MM.1S (cell line): ENCODE measurements at regions not wholly inside any gene's neighbourhood (a gene's known extent, or its start where the extent isn't known, plus 50 kb on each side); places are given as distances from the start of the nearest gene placed in this dataset.

Source experiments
- DNase-seq: peaks from one replicate; pipeline ENCODE4 v3.0.0-alpha.2; 2015
- H2AFZ ChIP-seq: fragments of 300-600 bp; sonication (generic); 2 replicates; pipeline ENCODE4 v1.6.0; 2016; ENCODE audit warnings: antibody characterized with exemption, low read length
- H3F3A ChIP-seq: fragments of 300-600 bp; sonication (generic); 2 replicates; pipeline ENCODE4 v1.6.1; 2016; ENCODE audit warnings: mild to moderate bottlenecking, antibody characterized with exemption, low read length, moderate library complexity, mixed read lengths; ENCODE audit not compliant: insufficient read depth
- H3K27ac ChIP-seq: fragments of 300-600 bp; sonication (generic); 2 replicates; pipeline ENCODE4 v1.5.1; 2016; ENCODE audit warnings: mild to moderate bottlenecking, low read length
- H3K27me3 ChIP-seq: fragments of 300-600 bp; sonication (generic); replicated peaks from 2 replicates; pipeline ENCODE4 v1.6.0; 2016; ENCODE audit warnings: low read length; ENCODE audit not compliant: insufficient read depth
- H3K36me3 ChIP-seq: fragments of 300-600 bp; sonication (generic); replicated peaks from 2 replicates; pipeline ENCODE4 v1.6.1; 2016; ENCODE audit warnings: mild to moderate bottlenecking, low read length, mixed read lengths; ENCODE audit not compliant: insufficient read depth
- H3K4me1 ChIP-seq: fragments of 300-600 bp; sonication (generic); 2 replicates; pipeline ENCODE4 v1.6.1; 2016; ENCODE audit warnings: low read length, mixed read lengths
- H3K4me2 ChIP-seq: fragments of 300-600 bp; sonication (generic); 2 replicates; pipeline ENCODE4 v1.6.0; 2016; ENCODE audit warnings: low read depth, low read length
- H3K4me3 ChIP-seq: fragments of 300-600 bp; sonication (generic); 2 replicates; pipeline ENCODE4 v1.5.1; 2016; ENCODE audit warnings: low read length, mixed read lengths
- H3K79me2 ChIP-seq: fragments of 300-600 bp; sonication (generic); 2 replicates; pipeline ENCODE4 v1.6.1; 2016; ENCODE audit warnings: mixed run types, low read length, mixed read lengths
- H3K9ac ChIP-seq: fragments of 300-600 bp; sonication (generic); 2 replicates; pipeline ENCODE4 v1.6.1; 2016; ENCODE audit warnings: low read length, mixed read lengths
- H3K9me2 ChIP-seq: fragments of 300-600 bp; sonication (generic); replicated peaks from 2 replicates; pipeline ENCODE4 v1.6.1; 2016; ENCODE audit warnings: mild to moderate bottlenecking, low read length, mixed read lengths; ENCODE audit not compliant: insufficient read depth
- H3K9me3 ChIP-seq: fragments of 300-600 bp; sonication (generic); replicated peaks from 2 replicates; pipeline ENCODE4 v1.6.1; 2016; ENCODE audit warnings: mild to moderate bottlenecking, low read length, mixed read lengths; ENCODE audit not compliant: insufficient read depth
- H4K20me1 ChIP-seq: fragments of 300-600 bp; sonication (generic); 2 replicates; pipeline ENCODE4 v1.6.1; 2016; ENCODE audit warnings: mild to moderate bottlenecking, low read length, moderate library complexity, mixed read lengths; ENCODE audit not compliant: insufficient read depth
- EZH2 ChIP-seq: fragments of 300-600 bp; sonication (generic); optimal IDR thresholded peaks from 2 replicates; pipeline ENCODE3; 2017; ENCODE audit warnings: low read depth, mild to moderate bottlenecking, antibody characterized with exemption, low read length, mixed read lengths
- EZH2phosphoT487 ChIP-seq: fragments of 300-600 bp; sonication (generic); IDR thresholded peaks from 2 replicates; pipeline ENCODE4 v1.6.1; 2018; ENCODE audit warnings: antibody characterized with exemption, low read length
- TF ChIP-seq, protein P1 (sequence below): fragments of 300-600 bp; sonication (generic); IDR thresholded peaks from 2 replicates; pipeline ENCODE4 v1.5.1; 2016; ENCODE audit warnings: antibody characterized with exemption, low read length, mixed read lengths

DNA sequence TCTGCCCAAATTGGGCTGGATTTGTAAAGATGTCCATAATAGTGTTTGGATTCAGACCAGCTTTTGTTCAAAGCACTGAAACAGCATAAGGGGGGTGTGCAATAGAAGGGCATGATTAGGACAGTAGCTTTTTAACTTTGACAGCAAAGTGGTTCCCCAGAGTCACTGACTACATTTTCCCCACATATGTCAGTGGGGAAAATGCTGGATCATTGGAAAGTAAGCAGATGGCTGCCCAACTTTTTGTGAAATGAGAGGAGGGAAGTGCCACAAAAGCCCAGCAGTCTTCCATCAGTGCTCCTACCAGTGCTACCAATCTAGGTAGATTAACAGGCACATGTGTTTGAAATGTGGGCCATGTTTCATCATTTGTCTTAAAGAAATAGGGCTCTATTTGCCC, 162.8 kb downstream of the FZD1 start:
- H3F3A ChIP-seq: no peaks in the 10 kb centered on the region
- no peak overlapping the region for H3K9ac ChIP-seq
- H3K4me1 ChIP-seq: no peaks in the 10 kb centered on the region
- no peak overlapping the region for H3K4me3 ChIP-seq
- no peaks in the 10 kb centered on the region for H3K9me2 ChIP-seq
- no peak for DNase-seq
- no peak overlapping the region for H3K27ac ChIP-seq
- no peak overlapping the region for H2AFZ ChIP-seq
- H4K20me1 ChIP-seq: no peaks in the 10 kb centered on the region
- no peak overlapping the region for H3K4me2 ChIP-seq
- H3K27me3 ChIP-seq: no peaks in the 10 kb centered on the region
- no peaks in the 10 kb centered on the region for H3K36me3 ChIP-seq
- no peaks in the 10 kb centered on the region for H3K9me3 ChIP-seq
- no peaks in the 10 kb centered on the region for H3K79me2 ChIP-seq
- TF ChIP-seq EZH2phosphoT487 (no peak), EZH2 (no peak)
- TF ChIP-seq, protein P1, sequence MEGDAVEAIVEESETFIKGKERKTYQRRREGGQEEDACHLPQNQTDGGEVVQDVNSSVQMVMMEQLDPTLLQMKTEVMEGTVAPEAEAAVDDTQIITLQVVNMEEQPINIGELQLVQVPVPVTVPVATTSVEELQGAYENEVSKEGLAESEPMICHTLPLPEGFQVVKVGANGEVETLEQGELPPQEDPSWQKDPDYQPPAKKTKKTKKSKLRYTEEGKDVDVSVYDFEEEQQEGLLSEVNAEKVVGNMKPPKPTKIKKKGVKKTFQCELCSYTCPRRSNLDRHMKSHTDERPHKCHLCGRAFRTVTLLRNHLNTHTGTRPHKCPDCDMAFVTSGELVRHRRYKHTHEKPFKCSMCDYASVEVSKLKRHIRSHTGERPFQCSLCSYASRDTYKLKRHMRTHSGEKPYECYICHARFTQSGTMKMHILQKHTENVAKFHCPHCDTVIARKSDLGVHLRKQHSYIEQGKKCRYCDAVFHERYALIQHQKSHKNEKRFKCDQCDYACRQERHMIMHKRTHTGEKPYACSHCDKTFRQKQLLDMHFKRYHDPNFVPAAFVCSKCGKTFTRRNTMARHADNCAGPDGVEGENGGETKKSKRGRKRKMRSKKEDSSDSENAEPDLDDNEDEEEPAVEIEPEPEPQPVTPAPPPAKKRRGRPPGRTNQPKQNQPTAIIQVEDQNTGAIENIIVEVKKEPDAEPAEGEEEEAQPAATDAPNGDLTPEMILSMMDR: no peak

DNA sequence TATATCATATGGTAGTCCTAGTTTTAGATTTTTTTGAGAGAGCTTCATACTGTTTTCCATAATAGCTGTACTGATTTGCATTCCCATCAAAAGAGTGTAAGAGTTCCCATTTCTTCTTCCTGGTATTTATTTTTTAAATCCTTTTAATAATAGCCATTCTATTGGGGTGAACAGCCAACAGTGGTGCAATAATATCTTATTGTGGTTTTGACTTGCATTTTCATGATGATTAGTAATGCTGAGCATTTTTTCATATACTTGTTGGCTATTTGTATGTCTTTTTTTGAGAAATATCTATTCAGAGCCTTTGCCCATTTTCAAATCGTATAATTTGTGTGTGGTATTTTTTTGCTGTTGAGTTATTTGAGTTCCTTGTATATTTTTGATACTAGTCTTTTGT, 167.4 kb downstream of the FZD1 start:
- H3K27ac ChIP-seq: no peak overlapping the region
- TF ChIP-seq EZH2phosphoT487: no peak
- TF ChIP-seq, protein P1: no peak
- TF ChIP-seq EZH2: no peak
- H3F3A ChIP-seq: no peaks in the 10 kb centered on the region
- no peaks in the 10 kb centered on the region for H3K9me2 ChIP-seq
- H3K27me3 ChIP-seq: no peaks in the 10 kb centered on the region
- no peaks in the 10 kb centered on the region for H4K20me1 ChIP-seq
- DNase-seq: no peak
- H3K9ac ChIP-seq: no peak overlapping the region
- H3K4me1 ChIP-seq: no peaks in the 10 kb centered on the region
- H3K36me3 ChIP-seq: no peaks in the 10 kb centered on the region
- no peak overlapping the region for H3K4me2 ChIP-seq
- no peak overlapping the region for H3K4me3 ChIP-seq
- no peak overlapping the region for H2AFZ ChIP-seq
- no peaks in the 10 kb centered on the region for H3K9me3 ChIP-seq
- no peaks in the 10 kb centered on the region for H3K79me2 ChIP-seq

DNA sequence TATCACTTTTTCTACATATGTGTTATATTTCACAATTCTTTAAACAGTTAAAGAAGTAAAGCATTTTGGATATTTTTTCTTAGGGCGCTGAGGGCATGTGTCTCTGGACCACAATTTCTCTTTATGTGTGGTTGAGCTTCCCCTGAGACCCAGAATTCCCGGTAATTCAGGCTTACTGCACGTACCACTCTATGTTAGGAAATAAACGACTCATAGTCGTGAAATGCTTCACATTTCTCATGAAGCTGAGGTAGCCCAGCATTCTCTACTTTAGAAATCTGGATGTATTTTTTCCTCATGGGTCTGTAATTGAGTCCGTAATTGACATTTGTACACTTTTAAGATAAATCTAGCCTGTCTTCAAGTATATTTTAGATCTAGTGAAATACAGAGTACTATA, 170.6 kb downstream of the FZD1 start:
- no peak for DNase-seq
- no peaks in the 10 kb centered on the region for H3K9me2 ChIP-seq
- H3K27ac ChIP-seq: no peak overlapping the region
- no peaks in the 10 kb centered on the region for H3K4me1 ChIP-seq
- H3K36me3 ChIP-seq: no peaks in the 10 kb centered on the region
- H3K9me3 ChIP-seq: no peaks in the 10 kb centered on the region
- no peak overlapping the region for H3K4me3 ChIP-seq
- H3K27me3 ChIP-seq: no peaks in the 10 kb centered on the region
- H3F3A ChIP-seq: no peaks in the 10 kb centered on the region
- TF ChIP-seq EZH2phosphoT487 (no peak), EZH2 (no peak)
- TF ChIP-seq, protein P1: no peak
- H3K4me2 ChIP-seq: no peak overlapping the region
- no peaks in the 10 kb centered on the region for H4K20me1 ChIP-seq
- no peak overlapping the region for H2AFZ ChIP-seq
- H3K9ac ChIP-seq: no peak overlapping the region
- no peaks in the 10 kb centered on the region for H3K79me2 ChIP-seq
